Stimulated activated memory B cell treated with anti-CD40 and anti-IgM and Interleukin-4, amounts not matched to agents 10 μg/mL and 1 μg/mL and 100 μg/mL, for 72 hours (primary cell): ENCODE measurements at regions not wholly inside any gene's neighbourhood (a gene's known extent, or its start where the extent isn't known, plus 50 kb on each side); places are given as distances from the start of the nearest gene placed in this dataset.

Source experiments
- ATAC-seq: fragments of 150-1000 bp; cut with Tn5 transposase; 2 replicates; pipeline ENCODE4 v1.10.0; 2021
- H3K27ac Mint-ChIP-seq: one replicate; pipeline ENCODE4 v1.8.0; 2022; ENCODE audit warnings: mild to moderate bottlenecking, mixed read lengths
- H3K27me3 Mint-ChIP-seq: one replicate; pipeline ENCODE4 v1.8.0; 2022; ENCODE audit warnings: mixed read lengths
- H3K36me3 Mint-ChIP-seq: one replicate; pipeline ENCODE4 v1.8.0; 2022; ENCODE audit warnings: mixed read lengths
- H3K4me1 Mint-ChIP-seq: one replicate; pipeline ENCODE4 v1.8.0; 2022; ENCODE audit warnings: mixed read lengths
- H3K4me3 Mint-ChIP-seq: one replicate; pipeline ENCODE4 v1.8.0; 2022; ENCODE audit warnings: mild to moderate bottlenecking, moderate library complexity, mixed read lengths
- H3K9me3 Mint-ChIP-seq: one replicate; pipeline ENCODE4 v1.8.0; 2022; ENCODE audit warnings: mixed read lengths

GRCh38 chr9:84187090-84187489 is 153.5 kb downstream of the SLC28A3 start:
- no peak for ATAC-seq
- H3K9me3 Mint-ChIP-seq: peaks cover 3% of the 10 kb centered on the region
- H3K27me3 Mint-ChIP-seq: peaks cover 3% of the 10 kb centered on the region
- H3K4me1 Mint-ChIP-seq: no peaks in the 10 kb centered on the region
- H3K4me3 Mint-ChIP-seq: no peak overlapping the region
- H3K36me3 Mint-ChIP-seq: no peaks in the 10 kb centered on the region
- no peak overlapping the region for H3K27ac Mint-ChIP-seq

GRCh38 chr9:84189904-84190303 is 150.7 kb downstream of the SLC28A3 start:
- no peak overlapping the region for H3K27ac Mint-ChIP-seq
- no peak overlapping the region for H3K4me3 Mint-ChIP-seq
- H3K4me1 Mint-ChIP-seq: no peaks in the 10 kb centered on the region
- no peaks in the 10 kb centered on the region for H3K36me3 Mint-ChIP-seq
- H3K27me3 Mint-ChIP-seq: peaks cover 23% of the 10 kb centered on the region
- no peak for ATAC-seq
- peaks cover 5% of the 10 kb centered on the region for H3K9me3 Mint-ChIP-seq

GRCh38 chr9:84190411-84190810 is 150.1 kb downstream of the SLC28A3 start:
- Mint-ChIP-seq H3K27me3 (peaks cover 23% of the 10 kb centered on the region), H3K4me3 (no peak overlapping the region), H3K27ac (no peak overlapping the region), H3K36me3 (no peaks in the 10 kb centered on the region), H3K9me3 (peaks cover 5% of the 10 kb centered on the region), H3K4me1 (no peaks in the 10 kb centered on the region)
- ATAC-seq: no peak

- no peaks in the 10 kb centered on the region for H3K36me3 Mint-ChIP-seq
- no peaks in the 10 kb centered on the region for H3K9me3 Mint-ChIP-seq
- ATAC-seq: no peak
- H3K4me1 Mint-ChIP-seq: no peaks in the 10 kb centered on the region
- peaks cover 16% of the 10 kb centered on the region for H3K27me3 Mint-ChIP-seq
- H3K4me3 Mint-ChIP-seq: no peak overlapping the region
- H3K27ac Mint-ChIP-seq: no peak overlapping the region
These were observed 133.7 kb downstream of the SLC28A3 start for GRCh38 chr9:84206801-84207370.

GRCh38 chr9:84207491-84207951 is 133.0 kb downstream of the SLC28A3 start:
- Mint-ChIP-seq H3K36me3 (no peaks in the 10 kb centered on the region), H3K4me1 (no peaks in the 10 kb centered on the region), H3K27ac (no peak overlapping the region), H3K27me3 (peaks cover 16% of the 10 kb centered on the region), H3K9me3 (no peaks in the 10 kb centered on the region), H3K4me3 (no peak overlapping the region)
- no peak for ATAC-seq

- ATAC-seq: no peak
- Mint-ChIP-seq H3K4me3 (no peak overlapping the region), H3K27ac (no peak overlapping the region), H3K27me3 (no peaks in the 10 kb centered on the region), H3K9me3 (peaks cover 4% of the 10 kb centered on the region), H3K36me3 (no peaks in the 10 kb centered on the region), H3K4me1 (no peaks in the 10 kb centered on the region)
These were observed 128.3 kb downstream of the SLC28A3 start for GRCh38 chr9:84212246-84212645.

GRCh38 chr9:84212982-84213381 is 127.6 kb downstream of the SLC28A3 start:
- Mint-ChIP-seq H3K4me1 (no peaks in the 10 kb centered on the region), H3K27me3 (no peaks in the 10 kb centered on the region), H3K27ac (no peak overlapping the region), H3K36me3 (no peaks in the 10 kb centered on the region), H3K4me3 (no peak overlapping the region), H3K9me3 (peaks cover 4% of the 10 kb centered on the region)
- no peak for ATAC-seq

GRCh38 chr9:84216151-84216550 is 124.4 kb downstream of the SLC28A3 start:
- Mint-ChIP-seq H3K36me3 (no peaks in the 10 kb centered on the region), H3K27ac (no peak overlapping the region), H3K4me1 (no peaks in the 10 kb centered on the region), H3K4me3 (no peak overlapping the region), H3K27me3 (no peaks in the 10 kb centered on the region), H3K9me3 (peaks cover 4% of the 10 kb centered on the region)
- no peak for ATAC-seq

GRCh38 chr9:84218322-84218721 is 122.2 kb downstream of the SLC28A3 start:
- peaks cover 4% of the 10 kb centered on the region for H3K27me3 Mint-ChIP-seq
- ATAC-seq: no peak
- no peaks in the 10 kb centered on the region for H3K36me3 Mint-ChIP-seq
- H3K27ac Mint-ChIP-seq: no peak overlapping the region
- peaks cover 4% of the 10 kb centered on the region for H3K9me3 Mint-ChIP-seq
- no peak overlapping the region for H3K4me3 Mint-ChIP-seq
- no peaks in the 10 kb centered on the region for H3K4me1 Mint-ChIP-seq

GRCh38 chr9:84224246-84224645 is 116.3 kb downstream of the SLC28A3 start:
- ATAC-seq: no peak
- H3K36me3 Mint-ChIP-seq: no peaks in the 10 kb centered on the region
- no peak overlapping the region for H3K27ac Mint-ChIP-seq
- H3K27me3 Mint-ChIP-seq: peaks cover 9% of the 10 kb centered on the region
- H3K4me3 Mint-ChIP-seq: no peak overlapping the region
- H3K4me1 Mint-ChIP-seq: no peaks in the 10 kb centered on the region
- no peaks in the 10 kb centered on the region for H3K9me3 Mint-ChIP-seq
